CD14-positive monocyte (primary cell): ENCODE measurements at regions not wholly inside any gene's neighbourhood (a gene's known extent, or its start where the extent isn't known, plus 50 kb on each side); places are given as distances from the start of the nearest gene placed in this dataset.

Experiments used
- DNase-seq, 3 donors: peaks; one replicate each; pipeline ENCODE4 v3.0.0-alpha.2; 2011 to 2022
- H2AFZ ChIP-seq: 2 replicates; pipeline ENCODE4 v1.6.0; 2012; ENCODE audit warnings: mild to moderate bottlenecking, low read depth, low read length, inconsistent platforms; ENCODE audit not compliant: insufficient read depth, poor library complexity, severe bottlenecking
- H3K27ac ChIP-seq, 2 donors: 1 replicate in 1 of 2; 2 replicates in 1 of 2; pipeline ENCODE4 v1.5.1; 2012 to 2013; ENCODE audit warnings: low read length in 2 of 2, control low read depth in 1 of 2, inconsistent platforms in 1 of 2, low read depth in 1 of 2, mild to moderate bottlenecking in 1 of 2
- H3K27me3 ChIP-seq, 2 donors: one replicate each; pipeline versions ENCODE4 v1.6.0 to v1.6.1; 2011 to 2013; ENCODE audit warnings: low read length in 2 of 2; ENCODE audit not compliant: control insufficient read depth in 2 of 2, insufficient read depth in 2 of 2
- H3K36me3 ChIP-seq, 2 donors: replicated peaks in 1 of 2; 1 replicate in 1 of 2; 2 replicates in 1 of 2; pipeline versions ENCODE4 v1.5.1 to v1.6.1; 2012 to 2013; ENCODE audit warnings: low read length in 2 of 2, control low read depth in 1 of 2, inconsistent platforms in 1 of 2, mild to moderate bottlenecking in 1 of 2; ENCODE audit not compliant: insufficient read depth in 2 of 2, control insufficient read depth in 1 of 2
- H3K4me1 ChIP-seq, 2 donors: 1 replicate in 1 of 2; 2 replicates in 1 of 2; pipeline versions ENCODE4 v1.5.1 to v1.6.1; 2012 to 2013; ENCODE audit warnings: low read length in 2 of 2, control low read depth in 1 of 2, inconsistent platforms in 1 of 2, mild to moderate bottlenecking in 1 of 2, moderate library complexity in 1 of 2; ENCODE audit not compliant: insufficient read depth in 2 of 2, control insufficient read depth in 1 of 2
- H3K4me2 ChIP-seq: replicated peaks from 2 replicates; pipeline ENCODE3; 2012; ENCODE audit warnings: low read length, moderate library complexity, mild to moderate bottlenecking; ENCODE audit not compliant: poor library complexity, severe bottlenecking; ENCODE audit errors: extremely low read depth
- H3K4me3 ChIP-seq, 3 experiments: fragments of 200-600 bp in 1 of 3; sonication (generic) in 1 of 3; replicated peaks in 1 of 3; 1 replicate in 2 of 3; 2 replicates in 1 of 3; pipeline ENCODE4 v1.5.1; 2011 to 2013; ENCODE audit warnings: low read length in 3 of 3, mild to moderate bottlenecking in 3 of 3, control low read depth in 2 of 3, low read depth in 2 of 3, inconsistent platforms in 1 of 3, moderate library complexity in 1 of 3
- H3K79me2 ChIP-seq: 2 replicates; pipeline ENCODE4 v1.6.0; 2012; ENCODE audit warnings: mild to moderate bottlenecking, control low read depth, inconsistent platforms, low read length, moderate library complexity; ENCODE audit not compliant: insufficient read depth
- H3K9ac ChIP-seq: 2 replicates; pipeline ENCODE4 v1.6.0; 2017; ENCODE audit warnings: low read length, mild to moderate bottlenecking; ENCODE audit not compliant: insufficient read depth, poor library complexity, severe bottlenecking
- H3K9me3 ChIP-seq, 2 donors: replicated peaks in 1 of 2; 1 replicate in 1 of 2; 2 replicates in 1 of 2; pipeline versions ENCODE4 v1.5.1 to v1.6.1; 2012 to 2013; ENCODE audit warnings: low read length in 2 of 2, control low read depth in 1 of 2; ENCODE audit not compliant: control insufficient read depth in 1 of 2, insufficient read depth in 1 of 2
- H4K20me1 ChIP-seq: 2 replicates; pipeline ENCODE4 v1.6.0; 2012; ENCODE audit warnings: mild to moderate bottlenecking, low read length, control low read depth, moderate library complexity; ENCODE audit not compliant: insufficient read depth
- H3K27ac Mint-ChIP-seq, 7 donors: one replicate each; pipeline ENCODE4 v1.8.0; 2020; ENCODE audit warnings: mild to moderate bottlenecking in 7 of 7, mixed read lengths in 7 of 7, moderate library complexity in 6 of 7, inconsistent platforms in 2 of 7
- H3K27me3 Mint-ChIP-seq, 3 donors: one replicate each; pipeline ENCODE4 v1.8.0; 2021 to 2022; ENCODE audit warnings: low read depth in 3 of 3, mild to moderate bottlenecking in 3 of 3, mixed read lengths in 3 of 3, moderate library complexity in 3 of 3, inconsistent platforms in 1 of 3
- H3K36me3 Mint-ChIP-seq, 2 donors: one replicate each; pipeline ENCODE4 v1.8.0; 2020; ENCODE audit warnings: mixed read lengths in 2 of 2, inconsistent platforms in 1 of 2, mild to moderate bottlenecking in 1 of 2
- H3K4me1 Mint-ChIP-seq: one replicate; pipeline ENCODE4 v1.8.0; 2020; ENCODE audit warnings: mild to moderate bottlenecking, mixed read lengths
- H3K4me3 Mint-ChIP-seq, 2 donors: one replicate each; pipeline ENCODE4 v1.8.0; 2020; ENCODE audit warnings: mild to moderate bottlenecking in 2 of 2, mixed read lengths in 2 of 2, moderate library complexity in 1 of 2
- H3K9me3 Mint-ChIP-seq, 7 donors: one replicate each; pipeline ENCODE4 v1.8.0; 2020 to 2022; ENCODE audit warnings: mixed read lengths in 7 of 7, mild to moderate bottlenecking in 6 of 7, moderate library complexity in 6 of 7, inconsistent platforms in 2 of 7
- CTCF ChIP-seq: fragments of 200-600 bp; IDR thresholded peaks from one replicate; pipeline ENCODE4 v1.8.0; 2022; ENCODE audit warnings: antibody characterized with exemption, mild to moderate bottlenecking
- WGBS: methylation state at CpG from one replicate; pipeline ENCODE4 v1.1.5; 2013; ENCODE audit warnings: missing lambda C conversion rate; ENCODE audit not compliant: insufficient coverage; 5-methylcytosine and 5-hydroxymethylcytosine counted together
- intact Hi-C, 2 donors: fragments of 100-400 bp; cut with micrococcal nuclease; formaldehyde crosslinking; loops; one replicate each; pipeline versions ENCODE4 v1.15.0 to v1.15.1; 2023

GRCh38 chr15:46386356-46386755, 751.5 kb downstream of the SQOR start:
- Histone ChIP-seq H3K4me1 (no peaks in the 10 kb centered on the region), H3K4me2 (no peak overlapping the region), H2AFZ (no peak overlapping the region), H3K9me3 (peaks cover 11 to 42% of the 10 kb centered on the region in 2 donors), H3K79me2 (no peaks in the 10 kb centered on the region), H3K27ac (no peak overlapping the region), H3K27me3 (no peaks in the 10 kb centered on the region), H4K20me1 (no peaks in the 10 kb centered on the region), H3K9ac (no peak overlapping the region), H3K36me3 (no peaks in the 10 kb centered on the region), H3K4me3 (no peak overlapping the region)
- Mint-ChIP-seq H3K9me3 (peaks cover 4 to 12% (median 10%) of the 10 kb centered on the region in 7 donors), H3K4me3 (no peak overlapping the region), H3K36me3 (no peaks in the 10 kb centered on the region), H3K27me3 (no peaks in the 10 kb centered on the region), H3K27ac (no peak overlapping the region), H3K4me1 (no peaks in the 10 kb centered on the region)
- intact Hi-C loops: no loop called here
- 83% methylated on average over 1 of the region's 1 CpG for WGBS
- no peak for DNase-seq
- TF ChIP-seq CTCF: no peak

- peaks cover 16 to 36% of the 10 kb centered on the region in 2 donors for H3K9me3 ChIP-seq
- H3K4me1 ChIP-seq: no peaks in the 10 kb centered on the region
- Mint-ChIP-seq H3K4me1 (no peaks in the 10 kb centered on the region), H3K27me3 (no peaks in the 10 kb centered on the region), H3K36me3 (no peaks in the 10 kb centered on the region), H3K4me3 (no peak overlapping the region), H3K27ac (no peak overlapping the region), H3K9me3 (peaks cover 5 to 19% (median 13%) of the 10 kb centered on the region in 7 donors)
- no peak overlapping the region for H3K4me3 ChIP-seq
- 80% methylated on average over 1 of the region's 4 CpGs for WGBS
- H3K9ac ChIP-seq: no peak overlapping the region
- H4K20me1 ChIP-seq: no peaks in the 10 kb centered on the region
- no peaks in the 10 kb centered on the region for H3K36me3 ChIP-seq
- no peak overlapping the region for H3K4me2 ChIP-seq
- no peak for DNase-seq
- no peaks in the 10 kb centered on the region for H3K27me3 ChIP-seq
- no peak overlapping the region for H3K27ac ChIP-seq
- no peaks in the 10 kb centered on the region for H3K79me2 ChIP-seq
- intact Hi-C loops: no loop called here
- no peak overlapping the region for H2AFZ ChIP-seq
- TF ChIP-seq CTCF: no peak
These were observed 754.9 kb downstream of the SQOR start for GRCh38 chr15:46389739-46390138.
